ENCODE measurements at regions not wholly inside any gene's neighbourhood (a gene's known extent, or its start where the extent isn't known, plus 50 kb on each side); places are given as distances from the start of the nearest gene placed in this dataset.

DNA sequence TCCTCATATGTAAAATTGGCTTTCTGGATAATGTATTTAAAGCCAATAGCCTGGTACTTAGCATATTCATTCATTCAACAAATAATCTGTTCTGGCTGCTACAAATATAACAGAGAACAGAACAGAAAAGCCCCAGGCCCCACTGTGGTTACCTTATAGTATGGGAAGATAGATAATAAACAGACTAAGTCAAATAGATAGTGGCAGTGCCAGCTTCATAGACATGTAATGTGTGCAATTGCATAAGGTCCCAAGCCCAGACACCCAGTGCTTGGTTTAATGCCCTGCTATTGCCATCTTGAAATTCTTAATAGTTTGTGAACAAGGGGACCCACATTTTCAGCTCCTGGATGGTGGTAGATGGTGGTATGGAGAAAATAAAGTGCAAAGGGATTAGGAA, 320.2 kb upstream of the USP15 start:
- TF ChIP-seq, protein P1, sequence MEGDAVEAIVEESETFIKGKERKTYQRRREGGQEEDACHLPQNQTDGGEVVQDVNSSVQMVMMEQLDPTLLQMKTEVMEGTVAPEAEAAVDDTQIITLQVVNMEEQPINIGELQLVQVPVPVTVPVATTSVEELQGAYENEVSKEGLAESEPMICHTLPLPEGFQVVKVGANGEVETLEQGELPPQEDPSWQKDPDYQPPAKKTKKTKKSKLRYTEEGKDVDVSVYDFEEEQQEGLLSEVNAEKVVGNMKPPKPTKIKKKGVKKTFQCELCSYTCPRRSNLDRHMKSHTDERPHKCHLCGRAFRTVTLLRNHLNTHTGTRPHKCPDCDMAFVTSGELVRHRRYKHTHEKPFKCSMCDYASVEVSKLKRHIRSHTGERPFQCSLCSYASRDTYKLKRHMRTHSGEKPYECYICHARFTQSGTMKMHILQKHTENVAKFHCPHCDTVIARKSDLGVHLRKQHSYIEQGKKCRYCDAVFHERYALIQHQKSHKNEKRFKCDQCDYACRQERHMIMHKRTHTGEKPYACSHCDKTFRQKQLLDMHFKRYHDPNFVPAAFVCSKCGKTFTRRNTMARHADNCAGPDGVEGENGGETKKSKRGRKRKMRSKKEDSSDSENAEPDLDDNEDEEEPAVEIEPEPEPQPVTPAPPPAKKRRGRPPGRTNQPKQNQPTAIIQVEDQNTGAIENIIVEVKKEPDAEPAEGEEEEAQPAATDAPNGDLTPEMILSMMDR (IDR thresholded peaks at IDR 0.05): no peak
- no peak for TF ChIP-seq POLR2AphosphoS5 (IDR thresholded peaks at IDR 0.05)
- TF ChIP-seq POLR2A (IDR thresholded peaks at IDR 0.05): no peak

Measured in sigmoid colon (tissue), 4 donors.